Type B pancreatic cell (in vitro differentiated cells): ENCODE measurements at regions not wholly inside any gene's neighbourhood (a gene's known extent, or its start where the extent isn't known, plus 50 kb on each side); places are given as distances from the start of the nearest gene placed in this dataset.
"Not testable (repeated sequence)": the region's sequence is repeated elsewhere in the genome, so short reads cannot be mapped to it uniquely, and the experiment has no call there.

ENCODE experiments used
- DNase-seq: peaks from one replicate; pipeline ENCODE4 v3.0.0; 2021; ENCODE audit warnings: mixed read lengths; ENCODE audit not compliant: unreplicated experiment; ENCODE audit errors: extremely low spot score
- H3K27ac Mint-ChIP-seq: 2 replicates; pipeline ENCODE4 v1.8.0; 2021; ENCODE audit warnings: mild to moderate bottlenecking, mixed read lengths
- H3K27me3 Mint-ChIP-seq: 2 replicates; pipeline ENCODE4 v1.8.0; 2021; ENCODE audit warnings: mixed read lengths
- H3K36me3 Mint-ChIP-seq: 2 replicates; pipeline ENCODE4 v1.8.0; 2021; ENCODE audit warnings: mixed read lengths
- H3K4me1 Mint-ChIP-seq: one replicate; pipeline ENCODE4 v1.8.0; 2021; ENCODE audit warnings: mixed read lengths; ENCODE audit not compliant: unreplicated experiment
- H3K4me3 Mint-ChIP-seq: 2 replicates; pipeline ENCODE4 v1.8.0; 2021; ENCODE audit warnings: mild to moderate bottlenecking, mixed read lengths
- H3K9me3 Mint-ChIP-seq: 2 replicates; pipeline ENCODE4 v1.8.0; 2021; ENCODE audit warnings: mixed read lengths
- CTCF ChIP-seq: fragments of 200-600 bp; sonication (generic); conservative IDR thresholded peaks from 2 replicates; pipeline ENCODE4 v1.5.0; 2021; ENCODE audit warnings: antibody characterized with exemption, mild to moderate bottlenecking

- no peak for DNase-seq
- Mint-ChIP-seq H3K27me3 (peaks cover 5% of the 10 kb centered on the region), H3K4me1 (peaks cover 28% of the 10 kb centered on the region), H3K9me3 (peaks cover 2% of the 10 kb centered on the region), H3K36me3 (peaks cover 2% of the 10 kb centered on the region), H3K4me3 (no peak overlapping the region), H3K27ac (no peak overlapping the region)
- TF ChIP-seq CTCF: no peak
Observed at GRCh38 chr2:238511614-238511950, 84.9 kb downstream of the ASB1 start.

GRCh38 chr2:238512247-238512867, 85.6 kb downstream of the ASB1 start:
- TF ChIP-seq CTCF: no peak
- Mint-ChIP-seq H3K9me3 (peaks cover 5% of the 10 kb centered on the region), H3K27ac (no peak overlapping the region), H3K4me1 (peaks cover 22% of the 10 kb centered on the region), H3K36me3 (peaks cover 3% of the 10 kb centered on the region), H3K27me3 (peaks cover 5% of the 10 kb centered on the region), H3K4me3 (no peak overlapping the region)
- DNase-seq: no peak

GRCh38 chr2:238513346-238513745, 86.6 kb downstream of the ASB1 start:
- Mint-ChIP-seq H3K4me3 (no peak overlapping the region), H3K27ac (no peak overlapping the region), H3K4me1 (peaks cover 17% of the 10 kb centered on the region), H3K27me3 (no peaks in the 10 kb centered on the region), H3K9me3 (peaks cover 5% of the 10 kb centered on the region), H3K36me3 (peaks cover 3% of the 10 kb centered on the region)
- peak; percentile 71 for TF ChIP-seq CTCF
- DNase-seq: no peak

- H3K36me3 Mint-ChIP-seq, H3K27ac Mint-ChIP-seq: not testable (repeated sequence)
Observed at GRCh38 chr2:238514024-238514423, 87.3 kb downstream of the ASB1 start.

GRCh38 chr2:238515377-238515776, 88.7 kb downstream of the ASB1 start:
- no peak for DNase-seq
- no peak for TF ChIP-seq CTCF
- peaks cover 7% of the 10 kb centered on the region for H3K4me1 Mint-ChIP-seq
- H3K27ac Mint-ChIP-seq: no peak overlapping the region
- no peak overlapping the region for H3K4me3 Mint-ChIP-seq
- H3K27me3 Mint-ChIP-seq: no peaks in the 10 kb centered on the region
- H3K9me3 Mint-ChIP-seq: peaks cover 5% of the 10 kb centered on the region
- peaks cover 3% of the 10 kb centered on the region for H3K36me3 Mint-ChIP-seq

More at GRCh38 chr2:238514024-238514423, 87.3 kb downstream of the ASB1 start:
- DNase-seq, H3K4me3 Mint-ChIP-seq, H3K9me3 Mint-ChIP-seq, H3K27me3 Mint-ChIP-seq: not testable (repeated sequence)
- H3K4me1 Mint-ChIP-seq: peaks cover 15% of the 10 kb centered on the region

- H3K27ac Mint-ChIP-seq: no peak overlapping the region
- TF ChIP-seq CTCF: no peak
- no peak overlapping the region for H3K4me3 Mint-ChIP-seq
- H3K36me3 Mint-ChIP-seq: peaks cover 3% of the 10 kb centered on the region
- peaks cover 5% of the 10 kb centered on the region for H3K9me3 Mint-ChIP-seq
- no peak for DNase-seq
- H3K27me3 Mint-ChIP-seq: no peaks in the 10 kb centered on the region
- H3K4me1 Mint-ChIP-seq: peaks cover 4% of the 10 kb centered on the region
Observed at GRCh38 chr2:238517209-238517608, 90.5 kb downstream of the ASB1 start.
